ENCODE measurements at regions not wholly inside any gene's neighbourhood (a gene's known extent, or its start where the extent isn't known, plus 50 kb on each side); places are given as distances from the start of the nearest gene placed in this dataset.

DNA sequence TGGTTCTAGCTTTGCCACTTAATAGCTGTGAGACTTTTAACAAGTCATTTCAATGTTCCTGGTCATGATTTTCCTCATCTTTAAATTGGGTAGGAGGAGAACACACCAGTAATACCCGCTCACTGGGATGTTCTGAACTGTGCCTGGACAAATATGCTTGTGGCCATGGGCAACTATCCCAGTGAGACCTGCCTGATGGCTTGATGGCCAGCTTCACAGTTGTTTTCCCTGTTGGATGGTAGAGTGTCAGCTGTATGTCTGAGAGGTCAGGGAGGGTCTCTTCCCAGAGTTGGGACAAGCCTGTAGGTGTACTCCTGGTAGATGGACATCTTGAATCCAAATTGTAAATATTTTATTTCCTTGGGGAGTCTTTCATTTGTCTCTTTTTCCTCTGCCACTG lies 92.5 kb upstream of the PFN2 start:
- intact Hi-C loops (cut with DNase I): loop anchor here in 1 of 2 donors (2.0 kb wide), 1 partner anchor 122 kb away; no protein-coding TSS in a partner anchor
- ATAC-seq (peak in 3 of 4 donors; percentile 16 to 41 (median 21)), DNase-seq (no peak)
- Histone ChIP-seq H3K27ac (peak overlapping the region; percentile 95), H3K36me3 (ENCODE audit: insufficient read depth in 1 of 2, low read depth in 1 of 2) (no peaks in the 10 kb centered on the region), H3K9me3 (no peaks in the 10 kb centered on the region), H3K4me3 (peak overlapping the region; percentile 31), H3K4me1 (peaks cover 61% of the 10 kb centered on the region), H3K27me3 (ENCODE audit: insufficient read depth in 3 of 3, low read length in 2 of 3) (no peaks in the 10 kb centered on the region)
- TF ChIP-seq, protein P1, sequence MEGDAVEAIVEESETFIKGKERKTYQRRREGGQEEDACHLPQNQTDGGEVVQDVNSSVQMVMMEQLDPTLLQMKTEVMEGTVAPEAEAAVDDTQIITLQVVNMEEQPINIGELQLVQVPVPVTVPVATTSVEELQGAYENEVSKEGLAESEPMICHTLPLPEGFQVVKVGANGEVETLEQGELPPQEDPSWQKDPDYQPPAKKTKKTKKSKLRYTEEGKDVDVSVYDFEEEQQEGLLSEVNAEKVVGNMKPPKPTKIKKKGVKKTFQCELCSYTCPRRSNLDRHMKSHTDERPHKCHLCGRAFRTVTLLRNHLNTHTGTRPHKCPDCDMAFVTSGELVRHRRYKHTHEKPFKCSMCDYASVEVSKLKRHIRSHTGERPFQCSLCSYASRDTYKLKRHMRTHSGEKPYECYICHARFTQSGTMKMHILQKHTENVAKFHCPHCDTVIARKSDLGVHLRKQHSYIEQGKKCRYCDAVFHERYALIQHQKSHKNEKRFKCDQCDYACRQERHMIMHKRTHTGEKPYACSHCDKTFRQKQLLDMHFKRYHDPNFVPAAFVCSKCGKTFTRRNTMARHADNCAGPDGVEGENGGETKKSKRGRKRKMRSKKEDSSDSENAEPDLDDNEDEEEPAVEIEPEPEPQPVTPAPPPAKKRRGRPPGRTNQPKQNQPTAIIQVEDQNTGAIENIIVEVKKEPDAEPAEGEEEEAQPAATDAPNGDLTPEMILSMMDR (IDR thresholded peaks at IDR 0.05): no peak
- 29 to 55% (median 29%) methylated on average over 1 of the region's 1 CpG for WGBS, 3 donors

DNA sequence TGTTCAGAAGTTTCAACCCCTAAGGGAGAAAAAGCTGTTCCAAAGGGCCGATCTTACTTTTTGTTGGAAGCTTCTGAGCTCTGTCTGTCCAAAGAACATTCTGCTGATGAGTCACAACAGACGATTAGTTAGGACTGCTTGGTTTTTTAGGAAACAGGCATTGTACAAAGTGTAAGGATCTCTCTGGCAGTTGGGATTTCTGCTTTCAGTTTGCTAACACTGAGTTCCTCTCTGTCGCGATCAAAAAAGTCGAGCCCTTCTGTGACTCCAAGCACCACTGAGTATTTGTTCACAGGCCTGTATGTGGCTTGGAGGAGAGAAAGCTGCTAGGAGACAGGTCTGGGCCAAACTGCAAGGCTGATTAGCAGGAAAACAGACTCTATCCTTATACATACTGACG lies 91.8 kb upstream of the PFN2 start:
- intact Hi-C loops (cut with DNase I): loop anchor here in 1 of 2 donors (2.0 kb wide), 1 partner anchor 122 kb away; no protein-coding TSS in a partner anchor
- TF ChIP-seq, protein P1 (IDR thresholded peaks at IDR 0.05): no peak
- Histone ChIP-seq H3K27ac (peak overlapping the region; percentile 95), H3K4me1 (peaks cover 61% of the 10 kb centered on the region), H3K36me3 (ENCODE audit: insufficient read depth in 1 of 2, low read depth in 1 of 2) (no peaks in the 10 kb centered on the region), H3K27me3 (ENCODE audit: insufficient read depth in 3 of 3, low read length in 2 of 3) (no peaks in the 10 kb centered on the region), H3K9me3 (no peaks in the 10 kb centered on the region), H3K4me3 (peak overlapping the region; percentile 31)
- DNase-seq (no peak), ATAC-seq (peak; percentile 41 to 66 (median 45))
- WGBS, 3 donors: 12 to 28% (median 13%) methylated on average over 6 of the region's 6 CpGs

DNA sequence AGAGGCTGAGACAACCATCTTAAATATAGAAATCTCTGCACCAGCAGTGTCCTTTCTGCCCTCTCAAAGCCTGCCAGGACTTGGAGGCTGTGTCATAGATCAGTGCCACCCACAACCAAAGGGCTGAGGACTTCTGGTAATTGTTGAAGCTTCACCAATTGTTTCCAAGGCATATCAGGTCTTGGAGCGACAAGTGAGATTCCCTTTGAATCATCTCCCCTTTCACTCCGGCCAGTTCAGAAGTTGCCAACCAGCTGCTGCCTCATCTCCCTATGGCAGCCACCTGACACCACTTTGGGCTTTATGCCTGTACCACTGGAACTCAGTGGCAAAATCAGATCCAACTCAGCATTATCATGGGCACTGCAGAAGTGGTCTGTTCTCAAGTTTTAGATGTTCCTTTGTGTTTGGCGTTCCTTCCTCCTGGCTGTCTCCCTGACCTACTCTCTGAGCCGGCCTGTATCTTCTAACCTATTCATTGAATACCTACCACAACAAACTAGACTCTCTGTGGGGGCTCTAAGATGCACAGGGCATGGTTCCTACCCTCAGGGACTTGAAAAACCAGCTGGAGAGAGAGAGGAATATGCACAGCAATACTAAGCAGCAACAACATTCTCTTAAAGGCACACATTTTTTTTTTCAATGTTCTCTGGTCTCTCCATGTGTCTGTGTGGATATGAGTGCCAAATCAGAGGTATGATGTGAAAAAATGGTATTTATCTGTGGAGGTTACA lies 90.8 kb upstream of the PFN2 start:
- ATAC-seq (peak; percentile 89 to 93 (median 91)), DNase-seq (peak; percentile 62 to 81)
- Histone ChIP-seq H3K36me3 (ENCODE audit: insufficient read depth in 1 of 2, low read depth in 1 of 2) (no peaks in the 10 kb centered on the region), H3K27me3 (ENCODE audit: insufficient read depth in 3 of 3, low read length in 2 of 3) (no peaks in the 10 kb centered on the region), H3K4me1 (peaks cover 61% of the 10 kb centered on the region), H3K9me3 (no peaks in the 10 kb centered on the region), H3K27ac (peak overlapping the region; percentile 95), H3K4me3 (peak overlapping the region; percentile 31)
- 27 to 38% (median 32%) methylated on average over 4 of the region's 4 CpGs for WGBS, 3 donors
- intact Hi-C loops (cut with DNase I): loop anchor here in 1 of 2 donors (1.0 to 2.0 kb wide), 3 partner anchors 25 to 123 kb away; partner anchors contain the start of gene PFN2
- TF ChIP-seq, protein P1 (IDR thresholded peaks at IDR 0.05): no peak

DNA sequence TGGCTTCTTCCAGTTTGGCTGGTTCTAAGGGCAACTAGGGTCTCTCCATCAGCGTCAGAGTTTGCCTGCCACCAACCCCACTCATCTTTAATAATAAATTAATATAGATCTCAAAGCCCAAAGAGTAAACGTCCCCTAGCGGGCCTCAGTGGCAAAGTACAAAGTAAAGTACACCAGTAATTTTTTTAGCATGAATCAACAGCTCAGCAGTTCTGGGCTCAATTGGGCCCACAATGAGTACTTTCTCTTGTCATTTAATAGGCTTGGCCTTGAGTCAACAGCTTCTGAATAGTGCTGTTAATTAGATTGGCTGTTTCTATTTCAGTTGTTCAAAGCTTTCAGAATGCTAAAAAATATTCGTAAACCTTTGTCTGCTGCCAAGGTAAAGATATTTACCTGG lies 89.0 kb upstream of the PFN2 start:
- no peaks in the 10 kb centered on the region for H3K9me3 ChIP-seq
- no peaks in the 10 kb centered on the region for H3K36me3 ChIP-seq (ENCODE audit: insufficient read depth in 1 of 2, low read depth in 1 of 2)
- no peaks in the 10 kb centered on the region for H3K27me3 ChIP-seq (ENCODE audit: insufficient read depth in 3 of 3, low read length in 2 of 3)
- ATAC-seq (no peak), DNase-seq (no peak)
- intact Hi-C loops (cut with DNase I): loop anchor here in 1 of 2 donors (2.0 kb wide), 1 partner anchor 89 kb away; the partner anchor contains the start of gene PFN2
- 59 to 80% (median 63%) methylated on average over 4 of the region's 4 CpGs for WGBS, 3 donors
- TF ChIP-seq, protein P1 (IDR thresholded peaks at IDR 0.05): no peak
- H3K4me1 ChIP-seq: peaks cover 46% of the 10 kb centered on the region
- H3K27ac ChIP-seq: peak overlapping the region; percentile 95
- H3K4me3 ChIP-seq: no peak overlapping the region

All from psoas muscle (tissue), 7 donors.